ENCODE measurements at regions not wholly inside any gene's neighbourhood (a gene's known extent, or its start where the extent isn't known, plus 50 kb on each side); places are given as distances from the start of the nearest gene placed in this dataset.
"Not testable (repeated sequence)": the region's sequence is repeated elsewhere in the genome, so short reads cannot be mapped to it uniquely, and the experiment has no call there.

DNA sequence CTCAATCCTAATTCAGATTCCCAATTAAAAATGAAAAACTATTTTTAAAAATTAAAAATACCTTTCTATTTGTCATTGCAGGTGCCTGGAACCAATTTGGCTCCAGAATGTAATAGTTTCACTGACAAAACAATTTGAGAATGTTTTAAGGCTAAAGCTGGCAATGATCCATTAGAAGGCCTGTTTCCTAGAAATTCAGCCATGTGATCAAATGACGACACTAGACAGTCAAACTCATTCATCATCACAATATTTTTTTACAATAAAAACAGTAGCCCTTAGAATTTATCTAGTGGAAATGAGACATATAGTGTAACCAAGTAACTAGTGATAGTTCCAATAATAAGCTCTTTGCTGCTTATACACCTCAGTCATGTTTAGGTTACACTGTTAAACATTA is 75.4 kb upstream of the MAP3K1 start:
- H3K27me3 ChIP-seq (replicated peaks), result no peaks in the 10 kb centered on the region
- H3K4me3 ChIP-seq, result no peak overlapping the region
- DNase-seq (ENCODE audit: low read depth in 1 of 2, low spot score in 2 of 2), result no peak
- H3K4me1 ChIP-seq (replicated peaks), result peaks cover 9% of the 10 kb centered on the region
- H3K36me3 ChIP-seq, result no peaks in the 10 kb centered on the region
- no peak overlapping the region for H3K27ac ChIP-seq
- H3K9me3 ChIP-seq (replicated peaks), result no peaks in the 10 kb centered on the region

GRCh38 chr5:56737951-56738606 is 77.3 kb upstream of the MAP3K1 start:
- H3K4me1 ChIP-seq (replicated peaks), result peaks cover 9% of the 10 kb centered on the region
- no peak for DNase-seq (ENCODE audit: low read depth in 1 of 2, low spot score in 2 of 2)
- H3K27me3 ChIP-seq (replicated peaks), result no peaks in the 10 kb centered on the region

DNA sequence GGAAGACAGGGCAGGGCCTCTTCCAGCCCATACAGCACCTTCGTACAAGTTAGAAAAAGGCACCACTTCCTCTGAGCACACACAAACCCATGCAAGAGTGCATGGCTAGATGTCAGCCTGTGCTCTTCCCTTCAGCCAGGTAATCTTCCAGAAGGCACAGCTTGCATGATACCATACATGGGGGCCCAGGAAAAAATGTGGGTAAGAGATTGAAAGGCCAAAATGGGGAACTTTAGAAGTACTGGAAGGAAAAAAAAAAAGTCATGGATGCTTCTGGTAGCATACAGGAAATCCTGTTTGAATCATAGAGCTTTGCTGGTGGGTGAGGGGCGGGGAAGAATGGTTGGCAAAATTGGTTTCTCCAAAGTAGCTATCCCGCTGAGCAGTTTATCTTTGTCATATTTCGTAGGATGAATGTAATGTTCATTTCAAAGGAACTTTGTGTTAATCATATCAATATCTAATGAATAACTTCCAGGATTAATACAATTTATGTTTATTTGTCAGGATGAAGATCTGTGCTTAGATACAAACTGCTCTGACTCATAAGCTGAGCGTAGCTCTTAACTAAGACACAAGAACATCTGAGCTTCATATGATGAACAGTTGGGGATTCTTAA is 78.2 kb upstream of the MAP3K1 start:
- Histone ChIP-seq H3K9me3 (replicated peaks) (no peaks in the 10 kb centered on the region), H3K4me3 (no peak overlapping the region), H3K36me3 (no peaks in the 10 kb centered on the region), H3K27ac (no peak overlapping the region), H3K27me3 (replicated peaks) (no peaks in the 10 kb centered on the region), H3K4me1 (replicated peaks) (peaks cover 9% of the 10 kb centered on the region)
- peak in 1 of 2 experiments; percentile 20 for DNase-seq (ENCODE audit: low read depth in 1 of 2, low spot score in 2 of 2)

More at GRCh38 chr5:56737951-56738606, 77.3 kb upstream of the MAP3K1 start:
- Histone ChIP-seq H3K27ac (no peak overlapping the region), H3K4me3 (no peak overlapping the region), H3K9me3 (replicated peaks) (no peaks in the 10 kb centered on the region), H3K36me3 (no peaks in the 10 kb centered on the region)

DNA sequence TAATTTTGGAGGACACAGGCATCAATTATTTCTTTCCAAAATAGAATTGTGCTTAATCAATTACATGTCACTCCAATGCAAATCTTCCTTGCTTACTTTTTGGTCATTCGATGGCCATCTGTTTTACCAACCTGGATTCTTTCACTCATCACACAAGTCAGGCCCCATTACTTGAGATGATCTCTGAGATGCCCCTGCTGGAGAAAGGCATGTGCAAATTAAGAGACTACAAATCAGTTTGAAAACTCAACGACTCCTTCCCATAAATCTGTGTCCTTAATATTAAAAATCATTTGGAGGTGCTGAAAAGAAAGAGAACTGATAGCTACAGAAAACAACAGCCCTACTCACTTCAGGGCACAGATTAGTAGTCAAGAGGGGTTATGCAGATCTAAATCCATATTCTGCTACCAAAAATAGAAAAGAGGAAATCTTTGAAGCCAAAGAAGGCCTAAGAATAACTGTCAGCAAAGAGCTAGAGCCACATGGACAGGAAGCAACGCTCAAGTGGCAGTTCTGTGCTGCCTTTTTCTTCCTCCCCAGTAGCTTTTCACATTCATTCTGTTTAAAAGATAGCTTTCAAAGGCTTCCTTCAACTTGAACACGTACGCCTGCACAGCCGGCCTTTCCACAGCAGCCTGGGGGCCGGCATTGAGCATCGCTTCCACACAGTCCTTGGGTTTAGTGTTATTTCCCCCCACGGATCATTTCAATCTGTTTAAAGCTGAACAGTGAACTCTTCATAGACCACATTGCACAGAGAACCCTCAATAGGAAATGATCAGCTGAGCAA is 79.3 kb upstream of the MAP3K1 start:
- no peaks in the 10 kb centered on the region for H3K36me3 ChIP-seq
- DNase-seq (ENCODE audit: low read depth in 1 of 2, low spot score in 2 of 2), result no peak
- no peaks in the 10 kb centered on the region for H3K27me3 ChIP-seq (replicated peaks)
- no peaks in the 10 kb centered on the region for H3K9me3 ChIP-seq (replicated peaks)
- peaks cover 9% of the 10 kb centered on the region for H3K4me1 ChIP-seq (replicated peaks)
- H3K4me3 ChIP-seq, result no peak overlapping the region
- H3K27ac ChIP-seq, result no peak overlapping the region

- Histone ChIP-seq H3K36me3 (no peaks in the 10 kb centered on the region), H3K9me3 (replicated peaks) (no peaks in the 10 kb centered on the region), H3K27ac (no peak overlapping the region), H3K4me1 (replicated peaks) (peaks cover 9% of the 10 kb centered on the region), H3K27me3 (replicated peaks) (no peaks in the 10 kb centered on the region), H3K4me3 (no peak overlapping the region)
- no peak for DNase-seq (ENCODE audit: low read depth in 1 of 2, low spot score in 2 of 2)
These were observed 81.2 kb upstream of the MAP3K1 start for GRCh38 chr5:56734091-56734694.

DNA sequence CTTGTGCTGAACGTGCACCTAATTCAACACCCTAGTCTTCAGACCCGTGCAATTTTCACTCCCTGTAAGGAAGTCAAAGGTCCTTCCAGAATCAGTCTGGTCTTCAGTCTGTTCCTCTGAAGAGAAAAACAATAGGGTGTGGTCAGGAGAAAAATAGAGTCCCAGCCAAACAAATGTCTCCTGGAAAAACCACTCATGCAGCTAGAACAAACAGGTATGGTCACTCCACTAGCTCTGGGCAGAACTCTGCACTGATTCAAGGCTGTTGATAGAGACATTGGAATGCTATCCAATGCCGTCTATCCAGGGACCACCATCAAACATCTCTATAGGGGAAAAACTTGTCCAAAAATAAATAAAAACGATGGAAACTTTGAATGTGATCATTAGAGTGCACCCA is 81.8 kb upstream of the MAP3K1 start:
- no peak for DNase-seq (ENCODE audit: low read depth in 1 of 2, low spot score in 2 of 2)
- Histone ChIP-seq H3K4me1 (replicated peaks) (peaks cover 9% of the 10 kb centered on the region), H3K36me3 (no peaks in the 10 kb centered on the region), H3K9me3 (replicated peaks) (no peaks in the 10 kb centered on the region), H3K27ac (no peak overlapping the region), H3K27me3 (replicated peaks) (no peaks in the 10 kb centered on the region), H3K4me3 (no peak overlapping the region)

- Histone ChIP-seq H3K27ac (no peak overlapping the region), H3K27me3 (replicated peaks) (no peaks in the 10 kb centered on the region), H3K4me1 (replicated peaks) (peaks cover 6% of the 10 kb centered on the region), H3K36me3 (no peaks in the 10 kb centered on the region), H3K4me3 (no peak overlapping the region), H3K9me3 (replicated peaks) (no peaks in the 10 kb centered on the region)
- DNase-seq (ENCODE audit: low read depth in 1 of 2, low spot score in 2 of 2), result no peak
These were observed 83.2 kb upstream of the MAP3K1 start for GRCh38 chr5:56732121-56732520.

GRCh38 chr5:56731473-56731872 is 83.9 kb upstream of the MAP3K1 start:
- H3K4me1 ChIP-seq (replicated peaks); H3K36me3 ChIP-seq; H3K9me3 ChIP-seq (replicated peaks); H3K27me3 ChIP-seq (replicated peaks); DNase-seq (ENCODE audit: low read depth in 1 of 2, low spot score in 2 of 2); H3K27ac ChIP-seq; H3K4me3 ChIP-seq: not testable (repeated sequence)

DNA sequence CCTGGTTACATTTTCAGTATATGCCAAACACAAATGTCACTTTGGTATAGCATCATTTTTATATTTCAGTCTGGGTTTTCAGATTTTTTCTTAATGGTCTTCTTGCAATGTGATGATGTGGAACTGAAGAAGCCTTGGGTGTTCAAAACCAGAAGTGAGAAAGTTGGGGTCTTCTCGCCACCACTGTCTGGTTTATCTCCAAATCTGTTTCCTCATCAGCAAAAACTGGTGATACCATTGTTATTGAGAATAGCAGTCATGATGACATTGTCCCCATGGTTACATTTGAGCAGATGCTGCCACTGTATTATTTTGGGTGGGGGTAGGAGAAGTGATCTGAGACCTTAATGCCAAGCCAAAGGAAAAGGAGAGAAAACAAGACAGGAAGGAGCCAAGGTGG is 85.9 kb upstream of the MAP3K1 start:
- H3K9me3 ChIP-seq (replicated peaks), result no peaks in the 10 kb centered on the region
- no peak overlapping the region for H3K27ac ChIP-seq
- no peaks in the 10 kb centered on the region for H3K27me3 ChIP-seq (replicated peaks)
- DNase-seq (ENCODE audit: low read depth in 1 of 2, low spot score in 2 of 2), result no peak
- no peaks in the 10 kb centered on the region for H3K4me1 ChIP-seq (replicated peaks)
- no peak overlapping the region for H3K4me3 ChIP-seq
- H3K36me3 ChIP-seq, result no peaks in the 10 kb centered on the region

GRCh38 chr5:56725711-56726411 is 89.5 kb upstream of the MAP3K1 start:
- no peak for DNase-seq (ENCODE audit: low read depth in 1 of 2, low spot score in 2 of 2)
- Histone ChIP-seq H3K4me3 (no peak overlapping the region), H3K4me1 (replicated peaks) (no peaks in the 10 kb centered on the region)

DNA sequence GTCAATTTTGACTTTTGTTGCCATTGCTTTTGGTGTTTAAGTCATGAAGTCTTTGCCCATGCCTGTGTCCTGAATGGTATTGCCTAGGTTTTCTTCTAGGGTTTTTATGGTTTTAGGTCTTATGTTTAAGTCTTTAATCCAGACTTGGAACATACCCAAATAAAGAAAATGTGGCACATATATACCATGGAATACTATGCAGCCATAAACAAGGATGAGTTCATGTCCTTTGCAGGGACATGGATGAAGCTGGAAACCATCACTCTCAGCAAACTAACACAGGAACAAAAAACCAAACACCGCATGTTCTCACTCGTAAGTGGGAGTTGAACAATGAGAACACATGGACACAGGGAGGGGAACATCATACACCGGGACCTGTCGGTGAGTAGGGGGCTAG is 90.5 kb upstream of the MAP3K1 start:
- not testable (repeated sequence) for H3K4me3 ChIP-seq; H3K27ac ChIP-seq; H3K27me3 ChIP-seq (replicated peaks); H3K9me3 ChIP-seq (replicated peaks); DNase-seq (ENCODE audit: low read depth in 1 of 2, low spot score in 2 of 2); H3K36me3 ChIP-seq; H3K4me1 ChIP-seq (replicated peaks)

More at GRCh38 chr5:56725711-56726411, 89.5 kb upstream of the MAP3K1 start:
- Histone ChIP-seq H3K36me3 (no peaks in the 10 kb centered on the region), H3K27me3 (replicated peaks) (no peaks in the 10 kb centered on the region), H3K27ac (no peak overlapping the region), H3K9me3 (replicated peaks) (no peaks in the 10 kb centered on the region; the same call in 1 of the 2 replicates)

GRCh38 chr5:56722317-56722716 is 93.0 kb upstream of the MAP3K1 start:
- Histone ChIP-seq H3K9me3 (replicated peaks) (no peaks in the 10 kb centered on the region; the same call in 1 of the 2 replicates), H3K4me1 (replicated peaks) (peaks cover 5% of the 10 kb centered on the region), H3K27me3 (replicated peaks) (no peaks in the 10 kb centered on the region), H3K4me3 (no peak overlapping the region), H3K27ac (no peak overlapping the region), H3K36me3 (no peaks in the 10 kb centered on the region)
- no peak for DNase-seq (ENCODE audit: low read depth in 1 of 2, low spot score in 2 of 2)

- Histone ChIP-seq H3K27me3 (replicated peaks) (no peaks in the 10 kb centered on the region), H3K36me3 (no peaks in the 10 kb centered on the region), H3K4me3 (no peak overlapping the region), H3K27ac (no peak overlapping the region), H3K9me3 (replicated peaks) (no peaks in the 10 kb centered on the region), H3K4me1 (replicated peaks) (peaks cover 20% of the 10 kb centered on the region)
- peak in 1 of 2 experiments; percentile 18 for DNase-seq (ENCODE audit: low read depth in 1 of 2, low spot score in 2 of 2)
These were observed 97.9 kb upstream of the MAP3K1 start for GRCh38 chr5:56717253-56717987.
